ENCODE measurements at regions not wholly inside any gene's neighbourhood (a gene's known extent, or its start where the extent isn't known, plus 50 kb on each side); places are given as distances from the start of the nearest gene placed in this dataset.

DNA sequence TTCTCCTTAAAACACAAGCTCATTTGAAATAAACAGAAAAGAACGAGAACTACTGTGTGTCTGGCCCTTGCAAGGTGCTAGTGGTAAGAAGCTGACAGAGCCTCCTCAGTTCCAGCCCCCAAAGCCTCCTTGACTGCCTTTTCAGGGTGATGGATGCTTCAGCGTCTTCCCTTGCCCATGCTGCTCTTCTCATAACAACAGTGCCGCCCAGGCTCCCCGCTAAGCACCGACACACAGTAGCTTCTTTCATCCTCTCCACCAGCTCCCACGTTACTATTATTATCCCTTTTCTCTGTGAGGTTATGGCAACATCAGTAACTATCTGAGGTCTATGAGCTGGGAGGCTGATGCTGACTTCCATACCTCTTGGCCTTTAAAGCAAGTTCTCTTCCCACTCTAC is 418.6 kb downstream of the TSN start:
- ATAC-seq (peak; percentile 16), DNase-seq (no peak)
- no peaks in the 10 kb centered on the region for H3K4me1 Mint-ChIP-seq
- no peaks in the 10 kb centered on the region for H3K27me3 Mint-ChIP-seq
- H3K9me3 Mint-ChIP-seq: peaks cover 0 to 7% of the 10 kb centered on the region in 2 donors
- H3K4me3 Mint-ChIP-seq: no peak overlapping the region
- H3K27ac Mint-ChIP-seq: no peak overlapping the region

DNA sequence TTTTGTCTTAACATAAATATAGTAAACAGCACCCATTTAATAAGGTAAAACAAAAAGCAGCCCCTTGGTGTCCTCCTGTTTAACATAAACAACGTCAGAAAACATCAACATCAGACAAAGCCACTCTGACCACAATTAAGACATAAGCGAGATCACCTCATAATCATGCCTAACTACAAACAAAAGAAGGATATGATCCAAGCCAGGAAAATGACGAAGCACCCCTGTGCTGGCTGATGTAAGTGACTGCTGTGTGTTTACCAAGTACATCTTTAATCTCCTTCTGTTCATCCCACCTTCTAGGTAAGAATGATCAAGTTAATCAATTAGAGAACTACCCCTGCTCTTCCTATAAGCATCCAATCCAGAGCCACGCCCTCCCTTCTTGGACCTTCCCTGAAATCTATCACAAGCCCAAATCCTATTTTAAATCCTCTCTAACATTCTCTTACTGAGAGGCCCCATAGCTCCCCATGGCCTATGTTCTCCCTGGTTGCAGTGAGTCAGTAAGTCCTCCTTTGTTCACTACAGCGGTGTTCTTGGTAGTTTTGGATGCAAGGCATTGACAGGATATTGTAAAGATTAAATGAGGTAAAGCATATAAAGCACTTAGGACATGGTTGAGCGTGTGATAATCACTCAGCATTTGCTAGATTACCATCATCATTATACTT is 424.2 kb downstream of the TSN start:
- Mint-ChIP-seq H3K27ac (peak overlapping the region in 1 of 2 donors; percentile 28), H3K4me3 (no peak overlapping the region), H3K27me3 (no peaks in the 10 kb centered on the region), H3K4me1 (no peaks in the 10 kb centered on the region), H3K9me3 (peaks cover 0 to 12% of the 10 kb centered on the region in 2 donors)
- ATAC-seq (no peak), DNase-seq (no peak)

DNA sequence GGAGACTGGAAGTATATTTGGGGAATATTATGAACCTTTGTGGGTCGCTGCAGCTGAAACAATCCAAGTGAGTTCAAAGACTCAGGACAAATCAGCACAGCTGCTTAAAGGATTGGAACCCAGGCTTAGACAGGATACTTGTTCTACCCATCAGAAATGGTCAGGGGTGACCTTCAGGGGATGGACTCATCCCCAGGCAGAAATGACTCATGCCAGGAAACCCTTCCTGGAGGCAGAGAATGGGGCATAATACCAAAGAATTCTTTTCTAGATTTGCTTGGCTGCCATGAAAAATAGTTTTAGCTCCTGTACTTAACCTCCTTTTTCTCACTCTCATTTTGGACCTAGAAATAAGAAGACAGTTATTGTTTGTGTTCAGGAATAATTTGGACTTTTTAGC is 425.5 kb downstream of the TSN start:
- H3K4me1 Mint-ChIP-seq: no peaks in the 10 kb centered on the region
- H3K27me3 Mint-ChIP-seq: no peaks in the 10 kb centered on the region
- H3K4me3 Mint-ChIP-seq: no peak overlapping the region
- ATAC-seq (no peak), DNase-seq (no peak)
- H3K27ac Mint-ChIP-seq: no peak overlapping the region
- H3K9me3 Mint-ChIP-seq: peaks cover 0 to 12% of the 10 kb centered on the region in 2 donors

DNA sequence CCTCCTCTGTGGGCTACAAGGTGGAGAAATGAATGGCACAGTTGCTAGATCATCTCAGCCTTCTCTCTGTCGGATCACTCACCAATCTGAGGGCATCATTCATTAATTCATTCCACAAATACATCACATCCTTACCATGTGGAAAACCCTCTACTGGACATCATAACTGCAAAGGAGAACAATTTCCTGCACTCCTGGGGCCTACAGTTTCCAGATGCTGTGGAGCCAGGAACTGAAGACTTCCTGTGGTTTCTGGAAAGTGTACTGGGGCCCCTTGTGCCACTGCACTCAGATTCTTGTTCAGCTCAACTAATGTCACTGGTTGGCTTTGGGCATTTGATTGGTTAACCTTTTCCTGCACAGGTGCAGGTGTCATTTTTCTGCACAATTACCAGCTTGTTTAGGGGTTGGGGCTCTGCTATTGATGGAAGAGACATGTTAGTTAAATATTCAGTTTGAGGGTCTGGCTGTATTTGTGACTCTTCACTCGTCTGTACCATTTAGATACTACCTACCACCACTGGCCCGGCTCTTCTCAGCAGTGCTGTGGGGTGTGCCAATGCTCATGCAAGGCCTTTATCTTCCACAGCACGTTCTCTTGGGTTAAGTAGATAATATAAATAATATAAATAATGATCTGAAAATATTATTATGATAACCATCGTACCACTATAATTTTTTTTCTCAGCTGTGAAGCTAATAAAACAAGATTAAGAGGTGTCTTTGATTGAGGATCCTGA is 427.3 kb downstream of the TSN start:
- ATAC-seq: no peak

DNA sequence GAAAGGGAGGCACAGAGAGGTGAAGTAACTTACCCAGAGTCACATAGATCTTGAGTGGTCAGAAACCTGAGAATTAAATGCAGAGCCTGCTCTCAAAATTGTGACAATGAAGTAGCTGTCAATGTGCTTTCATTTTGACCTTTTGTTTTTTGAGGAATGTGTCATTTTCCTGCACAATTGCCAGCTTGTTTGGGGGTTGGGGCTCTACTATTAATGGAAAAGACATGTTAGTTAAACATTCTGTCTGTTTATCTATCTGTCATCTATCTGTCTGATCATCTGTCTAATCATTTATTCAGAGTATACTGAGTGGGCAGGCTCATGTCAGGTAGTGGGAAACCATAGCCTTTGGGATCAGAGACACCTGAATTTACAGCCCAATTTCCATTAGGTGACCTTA is 428.4 kb downstream of the TSN start:
- no peaks in the 10 kb centered on the region for H3K27me3 Mint-ChIP-seq
- H3K27ac Mint-ChIP-seq: no peak overlapping the region
- H3K4me3 Mint-ChIP-seq: no peak overlapping the region
- DNase-seq: no peak
- no peak for ATAC-seq
- peaks cover 0 to 7% of the 10 kb centered on the region in 2 donors for H3K9me3 Mint-ChIP-seq
- H3K4me1 Mint-ChIP-seq: no peaks in the 10 kb centered on the region

More for the DNA sequence above, 427.3 kb downstream of the TSN start:
- no peak overlapping the region for H3K4me3 Mint-ChIP-seq
- no peak for DNase-seq
- H3K4me1 Mint-ChIP-seq: no peaks in the 10 kb centered on the region
- no peaks in the 10 kb centered on the region for H3K27me3 Mint-ChIP-seq
- H3K27ac Mint-ChIP-seq: no peak overlapping the region
- peaks cover 0 to 12% of the 10 kb centered on the region in 2 donors for H3K9me3 Mint-ChIP-seq

DNA sequence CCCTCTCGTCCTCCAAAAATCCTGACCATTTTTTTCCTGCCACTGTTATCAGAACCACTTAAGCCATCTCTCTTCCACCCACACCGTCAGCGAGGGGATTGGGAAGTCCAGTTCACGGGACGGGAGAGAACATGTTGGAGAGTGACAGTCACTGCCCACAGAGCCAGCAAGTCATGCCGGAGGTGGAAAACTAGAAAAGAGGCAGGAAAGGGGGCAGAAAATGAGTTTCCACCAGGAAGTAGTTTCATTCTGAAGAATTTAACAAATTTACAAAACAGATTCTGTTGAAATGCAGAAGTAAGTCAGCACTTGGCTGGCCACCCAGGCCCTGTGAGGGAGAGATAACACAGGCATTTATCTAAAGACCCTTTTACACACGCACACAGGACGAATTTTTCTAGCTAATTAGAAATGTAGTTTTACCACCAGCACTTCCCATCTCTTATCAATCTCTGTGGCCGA is 431.3 kb downstream of the TSN start:
- no peak for DNase-seq
- Mint-ChIP-seq H3K27ac (no peak overlapping the region), H3K4me1 (no peaks in the 10 kb centered on the region), H3K27me3 (no peaks in the 10 kb centered on the region), H3K4me3 (no peak overlapping the region), H3K9me3 (no peaks in the 10 kb centered on the region)
- ATAC-seq: no peak

DNA sequence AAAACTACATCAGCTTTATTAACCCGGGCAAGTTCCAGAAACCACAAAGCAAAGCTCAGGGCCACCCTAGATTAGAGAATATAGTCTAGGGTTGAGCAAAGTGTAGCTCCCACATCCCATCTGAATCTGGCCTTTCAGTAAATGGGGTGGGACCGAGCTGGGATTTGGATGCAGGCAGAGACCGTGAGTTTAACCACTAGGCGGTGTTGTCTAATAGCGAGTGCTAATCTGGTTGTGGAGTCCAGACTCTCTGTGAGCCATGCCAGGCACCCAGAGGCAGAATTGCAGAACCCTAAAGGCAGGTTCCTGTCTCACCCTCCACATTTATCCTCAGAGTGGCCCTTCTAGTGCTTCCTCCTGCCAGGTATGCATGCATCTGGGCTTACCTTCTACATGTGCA is 435.9 kb downstream of the TSN start:
- no peaks in the 10 kb centered on the region for H3K9me3 Mint-ChIP-seq
- DNase-seq (no peak), ATAC-seq (no peak)
- no peak overlapping the region for H3K4me3 Mint-ChIP-seq
- no peak overlapping the region for H3K27ac Mint-ChIP-seq
- no peaks in the 10 kb centered on the region for H3K4me1 Mint-ChIP-seq
- no peaks in the 10 kb centered on the region for H3K27me3 Mint-ChIP-seq

DNA sequence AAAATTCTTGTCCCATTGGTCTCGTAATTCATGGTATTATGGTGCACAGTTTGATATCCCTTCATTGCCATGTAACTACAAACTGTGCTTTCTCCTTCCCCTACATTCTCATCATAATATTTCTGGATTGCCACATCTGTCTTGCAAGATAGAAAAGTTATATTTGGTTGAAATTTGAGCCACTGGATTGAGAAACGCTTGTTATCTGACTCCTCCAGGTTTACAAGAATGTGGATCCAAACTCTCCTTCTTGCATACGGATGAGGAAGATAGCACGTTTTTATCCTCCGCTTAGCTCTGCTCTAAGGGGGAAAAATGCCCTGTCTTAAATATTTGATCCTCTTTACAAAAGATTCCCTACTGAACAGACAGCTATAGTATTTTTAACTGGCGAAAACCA is 438.2 kb downstream of the TSN start:
- no peaks in the 10 kb centered on the region for H3K27me3 Mint-ChIP-seq

DNA sequence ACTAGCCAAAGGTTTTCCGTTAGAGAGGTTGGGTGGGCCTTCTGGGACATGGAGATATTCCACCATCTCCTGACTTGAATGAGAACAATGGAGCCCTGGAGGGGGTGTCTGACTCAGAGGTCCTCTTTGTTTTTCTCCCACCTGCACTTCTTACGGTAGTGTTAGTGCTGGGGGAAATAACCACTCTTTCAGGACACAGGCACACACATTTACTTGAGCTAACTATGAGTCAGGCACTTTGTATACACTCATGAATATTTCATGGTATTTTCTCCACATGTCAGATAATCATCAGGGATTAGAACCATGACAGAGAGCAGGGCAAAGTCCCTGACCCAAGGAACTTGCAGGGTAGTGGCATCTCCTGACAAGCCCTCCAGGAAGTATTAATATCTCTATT is 439.1 kb downstream of the TSN start:
- no peaks in the 10 kb centered on the region for H3K9me3 Mint-ChIP-seq
- no peak for ATAC-seq
- DNase-seq: no peak
- H3K27ac Mint-ChIP-seq: no peak overlapping the region
- H3K27me3 Mint-ChIP-seq: no peaks in the 10 kb centered on the region
- H3K4me1 Mint-ChIP-seq: no peaks in the 10 kb centered on the region
- no peak overlapping the region for H3K4me3 Mint-ChIP-seq

More for the DNA sequence above, 438.2 kb downstream of the TSN start:
- no peak for DNase-seq
- no peak for ATAC-seq
- no peak overlapping the region for H3K4me3 Mint-ChIP-seq
- H3K4me1 Mint-ChIP-seq: no peaks in the 10 kb centered on the region
- no peak overlapping the region for H3K27ac Mint-ChIP-seq
- H3K9me3 Mint-ChIP-seq: no peaks in the 10 kb centered on the region

DNA sequence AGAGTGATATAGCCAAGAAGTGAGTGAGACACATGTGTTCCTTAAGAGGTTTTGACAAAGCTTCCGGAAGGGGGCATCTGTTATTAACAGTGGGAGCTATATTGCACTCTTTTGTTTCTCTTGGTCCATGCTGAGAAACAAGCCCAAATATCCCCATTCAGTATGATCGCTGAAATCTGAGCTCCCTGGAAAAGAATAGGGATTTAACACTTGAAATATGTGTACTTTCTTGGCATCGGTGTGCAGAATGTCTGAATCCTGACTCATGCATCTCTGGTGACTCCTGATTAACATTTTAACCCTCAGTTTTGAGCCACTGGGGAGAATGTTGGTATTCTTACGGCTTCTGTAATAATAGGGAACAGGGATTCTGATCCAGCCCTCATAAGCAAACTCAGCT is 448.1 kb downstream of the TSN start:
- H3K27ac Mint-ChIP-seq: no peak overlapping the region

DNA sequence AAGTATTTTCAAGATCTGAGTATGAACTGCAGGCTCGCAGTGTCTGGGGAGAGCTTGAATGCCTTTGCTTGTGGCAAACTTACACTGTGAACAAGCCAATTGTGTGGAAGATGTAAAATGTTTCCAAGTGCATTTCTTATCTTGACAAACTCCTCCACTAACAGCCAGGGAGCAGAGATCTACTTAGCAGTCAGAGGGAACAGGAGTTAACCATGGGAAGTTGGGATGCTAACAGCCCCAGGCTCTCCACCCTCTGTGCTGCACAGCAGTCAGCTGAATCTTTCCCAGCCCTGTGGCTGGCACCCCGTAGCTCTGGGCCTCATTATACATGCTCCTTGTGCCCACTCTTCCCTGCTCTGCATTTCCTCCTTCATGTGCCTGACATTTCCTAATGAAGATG is 450.2 kb downstream of the TSN start:
- ATAC-seq: no peak
- no peaks in the 10 kb centered on the region for H3K4me1 Mint-ChIP-seq
- H3K4me3 Mint-ChIP-seq: no peak overlapping the region
- H3K27me3 Mint-ChIP-seq: no peaks in the 10 kb centered on the region
- DNase-seq: no peak
- no peak overlapping the region for H3K27ac Mint-ChIP-seq
- no peaks in the 10 kb centered on the region for H3K9me3 Mint-ChIP-seq

More for the DNA sequence above, 448.1 kb downstream of the TSN start:
- H3K9me3 Mint-ChIP-seq: no peaks in the 10 kb centered on the region
- H3K27me3 Mint-ChIP-seq: no peaks in the 10 kb centered on the region
- no peaks in the 10 kb centered on the region for H3K4me1 Mint-ChIP-seq
- H3K4me3 Mint-ChIP-seq: no peak overlapping the region
- no peak for DNase-seq
- no peak for ATAC-seq

DNA sequence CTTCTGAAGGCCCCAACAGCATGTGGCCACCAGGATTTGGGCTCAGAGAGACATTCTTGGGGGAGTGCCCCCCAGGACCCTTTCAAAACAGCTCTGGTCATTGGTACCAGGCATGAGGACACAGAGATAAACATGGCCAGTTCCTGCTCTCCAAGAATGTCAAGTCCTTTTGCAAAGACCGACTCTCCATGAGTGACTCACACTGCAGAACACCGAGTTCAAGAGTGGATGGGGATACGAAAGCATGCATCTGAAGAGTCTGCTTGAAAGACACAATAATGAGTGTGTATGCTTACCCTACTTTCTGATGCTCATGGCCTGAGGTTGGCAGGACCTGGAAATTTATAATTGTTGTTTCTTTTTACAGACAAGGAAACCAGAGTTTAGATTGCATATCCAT is 450.6 kb downstream of the TSN start:
- H3K27ac Mint-ChIP-seq: no peak overlapping the region
- H3K4me1 Mint-ChIP-seq: no peaks in the 10 kb centered on the region
- no peaks in the 10 kb centered on the region for H3K9me3 Mint-ChIP-seq
- DNase-seq: no peak
- no peak overlapping the region for H3K4me3 Mint-ChIP-seq
- H3K27me3 Mint-ChIP-seq: no peaks in the 10 kb centered on the region
- no peak for ATAC-seq

DNA sequence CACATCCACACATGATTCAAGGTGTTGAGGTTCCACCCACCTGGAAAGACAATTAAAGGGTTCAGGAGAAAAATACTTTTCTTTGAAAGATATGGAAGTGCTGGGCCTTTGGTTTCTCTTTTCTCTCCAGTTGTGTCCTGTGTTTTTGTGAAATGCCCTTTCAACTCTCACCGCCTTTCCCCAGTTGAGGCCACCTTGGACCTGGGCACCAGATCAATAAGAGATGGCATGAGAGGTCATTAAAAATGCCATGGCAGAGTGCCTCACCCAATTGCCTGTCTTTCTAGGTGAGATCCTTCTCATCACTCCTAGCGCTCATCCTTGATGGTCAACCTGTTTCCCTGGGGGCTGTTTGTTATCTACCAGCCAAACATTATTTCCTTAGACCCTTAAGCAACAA is 453.9 kb downstream of the TSN start:
- H3K4me1 Mint-ChIP-seq: no peaks in the 10 kb centered on the region
- no peak overlapping the region for H3K4me3 Mint-ChIP-seq
- DNase-seq: no peak
- H3K27me3 Mint-ChIP-seq: no peaks in the 10 kb centered on the region
- no peaks in the 10 kb centered on the region for H3K9me3 Mint-ChIP-seq
- ATAC-seq: no peak
- H3K27ac Mint-ChIP-seq: no peak overlapping the region

DNA sequence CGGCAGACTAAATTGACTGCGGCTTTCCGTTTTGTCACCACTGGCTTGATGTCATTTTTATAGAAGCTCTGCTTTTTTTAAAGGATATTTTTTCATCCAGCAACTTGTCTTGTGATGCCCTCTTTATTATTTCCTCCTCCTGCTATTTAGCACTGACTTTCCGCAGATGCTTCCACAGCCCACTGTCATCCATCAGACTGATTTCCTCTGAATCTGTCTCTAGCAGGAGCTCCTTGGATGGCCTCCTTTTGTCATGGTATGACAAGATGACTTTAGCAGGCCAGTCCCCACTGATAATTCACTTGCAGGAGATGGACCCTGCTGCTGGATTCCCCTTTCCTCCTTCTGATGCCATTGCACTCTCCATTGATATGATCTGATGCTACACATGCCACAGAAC is 454.6 kb downstream of the TSN start:
- Mint-ChIP-seq H3K27me3 (no peaks in the 10 kb centered on the region), H3K4me1 (no peaks in the 10 kb centered on the region), H3K9me3 (no peaks in the 10 kb centered on the region), H3K4me3 (no peak overlapping the region), H3K27ac (no peak overlapping the region)
- DNase-seq: no peak
- ATAC-seq: no peak

DNA sequence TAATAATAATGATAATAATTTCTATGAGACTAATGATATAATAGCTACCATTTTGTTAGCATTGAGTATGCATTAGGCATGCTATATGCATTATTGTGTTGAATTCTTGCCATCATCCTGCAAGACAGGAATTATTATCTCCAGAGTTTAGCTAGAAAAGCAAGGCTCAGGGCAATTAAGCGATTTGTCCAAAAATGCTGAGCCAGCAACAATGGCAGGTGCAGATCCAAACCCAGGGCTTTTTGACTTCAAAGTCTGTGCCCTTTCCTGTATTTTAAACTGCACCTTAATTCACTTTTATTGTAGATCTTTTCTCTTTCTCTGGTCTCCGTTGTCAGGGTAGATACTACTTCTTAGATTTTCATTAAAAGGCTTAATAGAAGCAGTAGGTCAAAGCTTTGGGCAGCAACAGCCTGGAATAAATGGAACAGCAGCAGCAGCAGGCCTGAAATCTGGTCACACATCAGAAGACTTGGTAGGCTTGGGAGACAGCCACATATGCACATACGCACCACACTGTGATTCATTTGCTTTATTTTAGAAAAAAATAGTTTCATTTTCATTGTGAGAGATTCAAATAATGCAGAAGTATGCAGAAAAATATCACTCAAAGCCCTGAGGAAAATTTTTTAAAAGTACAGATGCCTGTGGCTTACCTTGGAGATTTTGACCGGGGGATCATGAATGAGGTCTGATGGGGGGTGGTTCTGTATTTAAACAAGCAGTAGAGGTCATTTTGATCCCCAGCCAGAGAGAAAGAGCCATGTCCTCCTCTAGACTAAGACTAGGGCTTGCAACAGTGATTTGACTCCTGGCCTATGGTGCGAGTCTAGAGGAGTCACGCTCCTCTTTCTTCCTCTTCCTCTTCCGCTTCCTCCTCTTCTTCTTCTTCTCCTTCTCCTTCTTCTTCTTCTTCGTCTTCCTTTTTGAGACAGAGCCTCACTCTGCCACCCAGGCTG is 455.7 kb downstream of the TSN start:
- Mint-ChIP-seq H3K4me1 (no peaks in the 10 kb centered on the region), H3K4me3 (no peak overlapping the region), H3K9me3 (no peaks in the 10 kb centered on the region), H3K27ac (no peak overlapping the region), H3K27me3 (no peaks in the 10 kb centered on the region)
- ATAC-seq (no peak), DNase-seq (no peak)

DNA sequence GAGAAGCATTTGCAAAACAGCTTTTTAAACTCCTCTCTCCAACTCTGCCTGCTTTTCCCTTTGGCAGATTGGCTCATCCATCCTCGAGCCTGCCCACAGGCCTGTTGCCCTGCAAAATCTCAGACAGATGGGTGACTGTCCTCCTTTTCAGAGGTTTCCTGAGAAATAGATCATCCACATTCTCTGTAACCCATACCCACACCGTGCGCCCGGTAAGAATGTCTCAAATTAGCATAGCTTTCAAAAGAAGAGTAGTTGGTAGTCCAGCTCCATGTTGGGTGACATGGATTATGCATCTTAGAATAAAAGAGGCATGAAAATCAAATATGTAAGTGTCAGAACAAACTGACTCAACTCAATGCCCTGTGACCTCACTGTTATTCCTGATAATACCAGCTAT is 457.9 kb downstream of the TSN start:
- Mint-ChIP-seq H3K27ac (no peak overlapping the region), H3K4me1 (no peaks in the 10 kb centered on the region), H3K27me3 (no peaks in the 10 kb centered on the region), H3K9me3 (no peaks in the 10 kb centered on the region), H3K4me3 (no peak overlapping the region)
- ATAC-seq: no peak
- no peak for DNase-seq

Measured in stimulated activated naive CD8-positive, alpha-beta T cell treated with anti-CD3 and anti-CD28 coated beads, Interleukin-15, amount 100 ng/mL, for 72 hours (primary cell).